Esophagus squamous epithelium (tissue), 5 donors: ENCODE measurements at regions not wholly inside any gene's neighbourhood (a gene's known extent, or its start where the extent isn't known, plus 50 kb on each side); places are given as distances from the start of the nearest gene placed in this dataset.

Experiments used
- DNase-seq: peaks from one replicate; lab custom pipeline; 2025; lab: John Stamatoyannopoulos, UW
- H3K27ac ChIP-seq, 4 donors: fragments of 200-600 bp; sonication (generic); one replicate each; pipeline ENCODE4 v1.5.1; 2016 to 2019; ENCODE audit warnings: mild to moderate bottlenecking in 1 of 4
- H3K27me3 ChIP-seq, 4 donors: fragments of 200-600 bp; sonication (generic); 1 replicate in 3 of 4; 2 replicates in 1 of 4; pipeline versions ENCODE4 v1.5.1 to v1.6.0; 2017 to 2021; ENCODE audit warnings: antibody characterized with exemption in 1 of 4
- H3K36me3 ChIP-seq, 3 donors: fragments of 200-600 bp; sonication (generic); one replicate each; pipeline ENCODE4 v1.5.1; 2016 to 2019
- H3K4me1 ChIP-seq, 3 donors: fragments of 200-600 bp; sonication (generic); one replicate each; pipeline ENCODE4 v1.5.1; 2017 to 2019
- H3K4me3 ChIP-seq, 4 donors: fragments of 200-600 bp; sonication (generic); 1 replicate in 3 of 4; 2 replicates in 1 of 4; pipeline ENCODE4 v1.5.1; 2016 to 2019; ENCODE audit warnings: mild to moderate bottlenecking in 2 of 4, moderate library complexity in 1 of 4
- H3K9me3 ChIP-seq, 3 donors: fragments of 200-600 bp; sonication (generic); one replicate each; pipeline ENCODE4 v1.5.1; 2016 to 2019
- POLR2A ChIP-seq, 4 donors: fragments of 450-650 bp; IDR thresholded peaks; one replicate each; pipeline ENCODE4 v1.6.1; 2017; ENCODE audit warnings: antibody characterized with exemption in 4 of 4, mild to moderate bottlenecking in 4 of 4, moderate library complexity in 3 of 4
- WGBS, 2 donors: methylation state at CpG; one replicate each; pipeline ENCODE4 v1.1.5; 2018; 5-methylcytosine and 5-hydroxymethylcytosine counted together
- intact Hi-C: fragments of 100-400 bp; cut with DNase I; formaldehyde crosslinking; loops from one replicate; pipeline ENCODE4 v1.15.0; 2022
- TF ChIP-seq, protein P1 (sequence below), 6 experiments: fragments of 450-650 bp in 4 of 6; fragments of 200-600 bp in 2 of 6; sonication (generic) in 2 of 6; IDR thresholded peaks; one replicate each; pipeline ENCODE4 v1.5.1; 2016 to 2019; ENCODE audit warnings: antibody characterized with exemption in 6 of 6, mild to moderate bottlenecking in 4 of 6, moderate library complexity in 4 of 6
- donor health status: DM: yes; HTN: yes; CAD: no.

DNA sequence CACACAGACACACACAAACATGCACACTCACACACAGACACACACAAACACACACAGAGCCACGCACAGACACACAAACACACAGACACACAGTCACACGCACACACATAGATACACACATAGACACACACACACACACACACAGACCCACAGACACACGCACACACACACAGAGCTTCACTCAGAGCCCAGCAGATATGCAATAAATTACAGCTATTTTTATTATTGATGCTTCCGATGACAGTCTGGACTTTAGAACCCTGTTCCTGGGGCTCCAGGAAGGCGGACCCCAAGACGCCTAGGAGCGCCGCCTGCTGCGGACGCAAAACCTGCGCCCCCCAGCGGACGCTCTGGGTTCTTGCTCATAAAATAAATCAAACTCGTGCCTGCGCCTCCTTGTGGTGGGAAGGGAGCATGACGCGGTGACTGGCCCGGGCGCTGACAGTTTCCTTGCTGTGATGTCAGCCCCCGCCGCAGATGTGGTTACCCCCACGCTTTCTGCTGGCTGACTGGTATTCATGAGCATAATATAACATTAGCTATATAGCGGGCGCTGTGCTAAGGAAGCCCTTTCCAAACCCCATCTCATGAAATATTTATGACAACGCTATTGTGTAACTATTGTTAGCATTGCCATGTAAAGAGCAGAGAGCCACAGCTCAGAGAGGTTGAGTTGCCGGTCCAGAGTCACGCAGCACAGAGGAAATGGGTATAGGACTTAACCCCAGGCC, 64.4 kb upstream of the TM9SF2 start:
- H3K27ac ChIP-seq = no peak overlapping the region
- peak overlapping the region in 1 of 4 donors; percentile 19 for H3K4me3 ChIP-seq
- DNase-seq = peak; percentile 63
- no peak for TF ChIP-seq POLR2A (IDR thresholded peaks at IDR 0.05)
- TF ChIP-seq, protein P1, sequence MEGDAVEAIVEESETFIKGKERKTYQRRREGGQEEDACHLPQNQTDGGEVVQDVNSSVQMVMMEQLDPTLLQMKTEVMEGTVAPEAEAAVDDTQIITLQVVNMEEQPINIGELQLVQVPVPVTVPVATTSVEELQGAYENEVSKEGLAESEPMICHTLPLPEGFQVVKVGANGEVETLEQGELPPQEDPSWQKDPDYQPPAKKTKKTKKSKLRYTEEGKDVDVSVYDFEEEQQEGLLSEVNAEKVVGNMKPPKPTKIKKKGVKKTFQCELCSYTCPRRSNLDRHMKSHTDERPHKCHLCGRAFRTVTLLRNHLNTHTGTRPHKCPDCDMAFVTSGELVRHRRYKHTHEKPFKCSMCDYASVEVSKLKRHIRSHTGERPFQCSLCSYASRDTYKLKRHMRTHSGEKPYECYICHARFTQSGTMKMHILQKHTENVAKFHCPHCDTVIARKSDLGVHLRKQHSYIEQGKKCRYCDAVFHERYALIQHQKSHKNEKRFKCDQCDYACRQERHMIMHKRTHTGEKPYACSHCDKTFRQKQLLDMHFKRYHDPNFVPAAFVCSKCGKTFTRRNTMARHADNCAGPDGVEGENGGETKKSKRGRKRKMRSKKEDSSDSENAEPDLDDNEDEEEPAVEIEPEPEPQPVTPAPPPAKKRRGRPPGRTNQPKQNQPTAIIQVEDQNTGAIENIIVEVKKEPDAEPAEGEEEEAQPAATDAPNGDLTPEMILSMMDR (IDR thresholded peaks at IDR 0.05) = peak; percentile 99 to 100 (median 100)
- 8 to 16% methylated on average over 23 to 27 of the region's 27 CpGs for WGBS, 2 donors
- intact Hi-C loops = loop anchor here (5.0 kb wide), 2 partner anchors 165 to 260 kb away; no protein-coding TSS in a partner anchor
- no peaks in the 10 kb centered on the region for H3K9me3 ChIP-seq
- peaks cover 0 to 23% (median 0%) of the 10 kb centered on the region in 4 donors for H3K27me3 ChIP-seq
- peaks cover 5 to 31% (median 7%) of the 10 kb centered on the region in 3 donors for H3K4me1 ChIP-seq
- H3K36me3 ChIP-seq = no peaks in the 10 kb centered on the region

DNA sequence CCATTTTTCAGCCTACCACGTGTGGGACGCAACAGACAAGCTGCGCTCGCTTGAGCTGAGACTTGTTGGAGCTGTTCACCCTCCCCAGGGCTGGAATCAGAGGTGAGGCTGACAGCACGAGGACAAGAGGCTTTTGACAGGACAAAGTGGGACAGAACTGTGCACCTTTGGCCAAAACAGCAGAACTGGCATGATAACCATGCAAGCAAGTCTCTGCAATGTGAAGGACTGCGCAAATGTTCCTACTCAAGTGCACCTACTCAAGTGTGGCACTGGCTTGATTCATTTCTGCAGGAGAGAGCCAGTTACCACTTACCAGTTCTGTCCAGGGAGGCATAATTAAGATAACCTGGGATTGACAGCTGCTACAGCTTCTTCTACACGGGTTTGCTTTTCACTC, 62.2 kb upstream of the TM9SF2 start:
- TF ChIP-seq, protein P1 (IDR thresholded peaks at IDR 0.05) = no peak
- no peak for TF ChIP-seq POLR2A (IDR thresholded peaks at IDR 0.05)
- peaks cover 0 to 24% (median 0%) of the 10 kb centered on the region in 4 donors for H3K27me3 ChIP-seq
- intact Hi-C loops = loop anchor here (5.0 kb wide), 2 partner anchors 167 to 262 kb away; no protein-coding TSS in a partner anchor
- H3K36me3 ChIP-seq = no peaks in the 10 kb centered on the region
- H3K4me1 ChIP-seq = peaks cover 0 to 10% (median 0%) of the 10 kb centered on the region in 3 donors
- no peak overlapping the region for H3K27ac ChIP-seq
- H3K4me3 ChIP-seq = no peak overlapping the region
- 83 to 88% methylated on average over 3 to 6 of the region's 7 CpGs for WGBS, 2 donors
- DNase-seq = no peak
- no peaks in the 10 kb centered on the region for H3K9me3 ChIP-seq

DNA sequence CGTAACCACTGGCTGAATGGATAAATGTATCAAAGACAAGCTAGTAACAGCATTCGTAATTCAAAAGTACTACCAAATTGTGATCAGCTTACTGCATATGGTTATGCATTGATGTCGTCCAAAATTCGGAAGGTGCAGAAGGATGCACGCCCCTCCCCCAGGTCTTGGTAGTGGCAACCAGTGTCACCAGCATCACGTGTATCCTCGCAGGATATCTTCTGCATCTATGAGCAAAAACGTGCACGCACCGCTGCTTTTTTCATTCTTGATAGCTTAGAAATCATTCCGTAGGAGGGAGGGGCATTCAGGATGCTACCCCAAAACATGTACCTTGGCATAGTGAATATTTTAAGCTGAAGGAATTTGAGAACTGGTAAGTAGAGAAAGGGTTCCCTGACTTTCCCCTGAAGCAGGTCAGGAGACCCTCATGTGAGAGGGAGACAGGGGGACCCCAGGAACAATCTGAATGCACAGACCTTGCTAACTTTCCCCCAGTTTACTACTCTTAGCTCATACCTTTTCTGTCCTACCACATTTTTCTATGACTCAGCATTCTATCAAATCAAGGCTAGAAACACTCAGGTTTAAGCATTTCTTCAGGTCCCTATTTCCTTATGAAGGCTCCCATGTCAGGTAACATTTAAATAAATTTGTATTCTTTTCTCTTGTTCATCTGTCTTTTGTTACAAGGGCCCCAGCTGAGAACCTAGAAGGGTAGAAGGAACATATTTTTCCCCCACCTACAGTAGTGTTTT, 61.2 kb upstream of the TM9SF2 start:
- H3K9me3 ChIP-seq = no peaks in the 10 kb centered on the region
- DNase-seq = no peak
- intact Hi-C loops = loop anchor here (5.0 to 10.0 kb wide), 3 partner anchors 65 to 263 kb away; partner anchors contain the start of gene TM9SF2
- H3K27me3 ChIP-seq = peaks cover 0 to 24% (median 0%) of the 10 kb centered on the region in 4 donors
- TF ChIP-seq, protein P1 (IDR thresholded peaks at IDR 0.05) = no peak
- no peak for TF ChIP-seq POLR2A (IDR thresholded peaks at IDR 0.05)
- no peak overlapping the region for H3K4me3 ChIP-seq
- peaks cover 0 to 10% (median 0%) of the 10 kb centered on the region in 3 donors for H3K4me1 ChIP-seq
- no peak overlapping the region for H3K27ac ChIP-seq
- no peaks in the 10 kb centered on the region for H3K36me3 ChIP-seq
- 65% methylated on average over 11 of the region's 11 CpGs for WGBS, 2 donors

DNA sequence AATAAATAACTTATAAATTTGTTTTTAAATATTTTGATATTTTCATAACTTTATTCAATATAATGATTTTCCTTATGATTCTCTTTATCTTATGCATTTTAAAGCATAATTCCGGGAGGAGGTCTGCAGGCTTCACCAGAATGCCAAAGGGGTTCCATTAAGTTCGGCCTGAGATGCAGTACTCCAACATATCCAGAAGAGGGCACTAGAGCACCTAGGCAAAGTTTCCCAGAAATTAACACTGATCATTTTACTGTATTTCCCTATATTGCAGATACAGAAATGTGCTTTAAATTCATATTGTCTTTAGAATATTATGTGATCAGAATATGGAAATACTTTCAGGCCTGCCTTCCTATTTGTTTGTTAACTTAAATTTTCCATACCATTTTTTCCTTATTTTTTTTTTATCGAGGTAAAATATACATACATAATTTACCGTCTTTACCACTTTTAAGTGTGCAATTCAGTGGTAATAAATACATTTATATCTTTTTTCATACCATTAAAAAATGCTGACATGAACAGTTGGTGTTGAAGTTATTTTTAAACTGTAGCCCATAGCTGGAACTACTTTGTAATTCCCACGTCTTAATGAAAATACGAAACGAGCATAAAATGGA, 58.9 kb upstream of the TM9SF2 start:
- Histone ChIP-seq H3K36me3 (no peaks in the 10 kb centered on the region), H3K4me1 (no peaks in the 10 kb centered on the region), H3K4me3 (no peak overlapping the region), H3K9me3 (no peaks in the 10 kb centered on the region), H3K27me3 (peaks cover 0 to 24% (median 0%) of the 10 kb centered on the region in 4 donors), H3K27ac (no peak overlapping the region)
- no peak for TF ChIP-seq POLR2A (IDR thresholded peaks at IDR 0.05)
- TF ChIP-seq, protein P1 (IDR thresholded peaks at IDR 0.05) = peak; percentile 90 to 97 (median 94)
- 62 to 64% methylated on average over 7 of the region's 7 CpGs for WGBS, 2 donors
- intact Hi-C loops = loop anchor here (10.0 kb wide), 1 partner anchor 62 kb away; the partner anchor contains the start of gene TM9SF2
- DNase-seq = no peak
